ENCODE measurements at regions not wholly inside any gene's neighbourhood (a gene's known extent, or its start where the extent isn't known, plus 50 kb on each side); places are given as distances from the start of the nearest gene placed in this dataset.
A peak's percentile ranks its signal among the peaks of the same experiment; 100 is the strongest.

- H4K20me1 ChIP-seq (ENCODE audit: insufficient read depth) = no peaks in the 10 kb centered on the region
- no peaks in the 10 kb centered on the region for H3K36me3 ChIP-seq (replicated peaks in 1 of 2; ENCODE audit: control insufficient read depth in 1 of 2, insufficient read depth in 2 of 2, low read length in 1 of 2)
- H3K27me3 ChIP-seq (ENCODE audit: insufficient read depth) = no peaks in the 10 kb centered on the region; the same call in none of the 2 replicates
- H3K4me1 ChIP-seq (ENCODE audit: control insufficient read depth in 1 of 2, insufficient read depth in 2 of 2, low read depth in 1 of 2, low read length in 1 of 2) = peaks cover 3 to 6% of the 10 kb centered on the region in 2 experiments; a peak in 2 of 4 replicates
- H3F3A ChIP-seq (replicated peaks; ENCODE audit: insufficient read depth) = no peaks in the 10 kb centered on the region
- H3K9me2 ChIP-seq = no peaks in the 10 kb centered on the region
- H3K9ac ChIP-seq = no peak overlapping the region
- ChIA-PET CTCF (interaction anchor here (0.8 to 1.2 kb wide), 4 partner anchors 9 to 1127 kb away, joined by 3 to 4 read pairs (median 3); no protein-coding TSS in a partner anchor), POLR2A (no interaction called here)
- H3K79me2 ChIP-seq (ENCODE audit: insufficient read depth) = no peaks in the 10 kb centered on the region
- WGBS (ENCODE audit: low lambda C conversion rate) = 89% methylated on average over 36 of the region's 36 CpGs
- no peak overlapping the region for H3K27ac ChIP-seq (ENCODE audit: low read depth in 2 of 2, low read length in 1 of 2)
- no peaks in the 10 kb centered on the region for H3K9me3 ChIP-seq
- DNase-seq = no peak
- no peak overlapping the region for H3K4me2 ChIP-seq
- TF ChIP-seq POLR2AphosphoS5 (IDR thresholded peaks at IDR 0.05; ENCODE audit: low read depth, low read length) (no peak), SIN3A (IDR thresholded peaks at IDR 0.05; ENCODE audit: borderline replicate concordance, low read depth, low read length) (no peak), SMC3 (IDR thresholded peaks at IDR 0.05; ENCODE audit: low read depth, low read length) (no peak), MEF2A (IDR thresholded peaks at IDR 0.05; ENCODE audit: borderline replicate concordance, low read depth) (no peak), TCF12 (IDR thresholded peaks at IDR 0.05) (no peak)
- H3K4me3 ChIP-seq (ENCODE audit: low read depth in 2 of 2, low read length in 1 of 2) = no peak overlapping the region
- H2AFZ ChIP-seq (ENCODE audit: low read depth) = no peak overlapping the region
Observed at GRCh38 chr19:30222992-30223865, 149.0 kb upstream of the ZNF536 start.

DNA sequence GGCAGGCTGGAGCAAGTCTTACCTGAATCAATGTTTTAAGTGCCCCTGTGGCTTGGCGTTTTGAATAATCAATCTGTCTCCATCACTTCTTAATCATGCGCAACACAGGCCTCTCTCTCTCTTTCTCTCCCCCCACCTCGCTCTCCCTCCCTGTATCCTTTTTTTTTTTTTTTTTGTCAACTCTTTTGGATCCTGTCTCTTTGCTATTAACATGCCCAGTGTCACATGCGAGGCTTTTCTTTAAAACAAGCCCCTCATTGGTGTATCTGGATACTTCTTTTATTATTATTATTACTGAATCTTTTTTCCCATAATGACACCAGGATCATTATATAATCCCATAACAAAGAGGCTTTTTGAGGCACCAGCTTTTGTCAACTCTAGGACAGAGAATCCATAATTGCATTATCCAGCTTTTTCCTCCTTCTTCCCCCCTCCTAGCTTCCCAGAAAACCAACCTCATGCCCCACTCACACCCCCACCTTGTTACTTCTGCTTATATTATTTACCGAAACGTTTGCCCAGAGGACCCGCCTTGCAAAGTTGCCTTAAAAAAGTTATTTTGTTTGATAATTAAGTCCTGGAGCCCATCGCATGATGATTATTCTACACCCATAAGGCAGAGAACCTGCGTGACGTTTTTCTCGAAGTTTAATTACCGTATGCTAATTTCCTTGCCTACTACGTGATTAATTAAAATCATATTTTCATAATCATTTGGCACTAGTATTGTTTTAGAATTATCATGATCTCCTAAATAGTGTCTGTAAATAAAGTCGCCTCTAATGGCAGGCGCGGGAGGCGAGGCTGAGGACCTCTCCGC lies 148.1 kb upstream of the ZNF536 start:
- no peaks in the 10 kb centered on the region for H3K79me2 ChIP-seq (ENCODE audit: insufficient read depth)
- no peaks in the 10 kb centered on the region for H4K20me1 ChIP-seq (ENCODE audit: insufficient read depth)
- peak overlapping the region; percentile 56 to 57; a peak in 3 of 4 replicates for H3K4me3 ChIP-seq (ENCODE audit: low read depth in 2 of 2, low read length in 1 of 2)
- no peaks in the 10 kb centered on the region for H3K36me3 ChIP-seq (replicated peaks in 1 of 2; ENCODE audit: control insufficient read depth in 1 of 2, insufficient read depth in 2 of 2, low read length in 1 of 2)
- H3K9me2 ChIP-seq = no peaks in the 10 kb centered on the region
- H3K27me3 ChIP-seq (ENCODE audit: insufficient read depth) = peaks cover 8% of the 10 kb centered on the region
- CTCF ChIA-PET = interaction anchor here (0.8 to 1.4 kb wide), 5 partner anchors 68 to 1126 kb away, joined by 3 to 4 read pairs (median 3); no protein-coding TSS in a partner anchor
- H3K9ac ChIP-seq = no peak overlapping the region
- H3K4me1 ChIP-seq (ENCODE audit: control insufficient read depth in 1 of 2, insufficient read depth in 2 of 2, low read depth in 1 of 2, low read length in 1 of 2) = peaks cover 3 to 7% of the 10 kb centered on the region in 2 experiments; a peak in 2 of 4 replicates
- H3K4me2 ChIP-seq = peak overlapping the region; percentile 92
- 45% methylated on average over 18 of the region's 18 CpGs for WGBS (ENCODE audit: low lambda C conversion rate)
- H2AFZ ChIP-seq (ENCODE audit: low read depth) = 0 out of 2 replicates have a peak overlapping the region, but pooled peaks have one; percentile 73
- peak overlapping the region in 1 of 2 experiments; percentile 94; a peak in 2 of 4 replicates for H3K27ac ChIP-seq (ENCODE audit: low read depth in 2 of 2, low read length in 1 of 2)
- DNase-seq = no peak
- H3F3A ChIP-seq (replicated peaks; ENCODE audit: insufficient read depth) = no peaks in the 10 kb centered on the region
- POLR2A ChIA-PET = no interaction called here
- H3K9me3 ChIP-seq = no peaks in the 10 kb centered on the region
- no peak for TF ChIP-seq REST (IDR thresholded peaks at IDR 0.05; ENCODE audit: low read depth, low read length)
- TF ChIP-seq RCOR1 (IDR thresholded peaks at IDR 0.05; ENCODE audit: low read length) = 0 out of 2 replicates have a peak, but pooled peaks have one; percentile 7

Measured in SK-N-SH (cell line).